Kasumi-1 (cell line): ENCODE measurements at regions not wholly inside any gene's neighbourhood (a gene's known extent, or its start where the extent isn't known, plus 50 kb on each side); places are given as distances from the start of the nearest gene placed in this dataset.

ENCODE experiments used
- DNase-seq, 2 experiments: peaks; one replicate each; lab custom pipeline; 2025; lab: John Stamatoyannopoulos, UW

DNA sequence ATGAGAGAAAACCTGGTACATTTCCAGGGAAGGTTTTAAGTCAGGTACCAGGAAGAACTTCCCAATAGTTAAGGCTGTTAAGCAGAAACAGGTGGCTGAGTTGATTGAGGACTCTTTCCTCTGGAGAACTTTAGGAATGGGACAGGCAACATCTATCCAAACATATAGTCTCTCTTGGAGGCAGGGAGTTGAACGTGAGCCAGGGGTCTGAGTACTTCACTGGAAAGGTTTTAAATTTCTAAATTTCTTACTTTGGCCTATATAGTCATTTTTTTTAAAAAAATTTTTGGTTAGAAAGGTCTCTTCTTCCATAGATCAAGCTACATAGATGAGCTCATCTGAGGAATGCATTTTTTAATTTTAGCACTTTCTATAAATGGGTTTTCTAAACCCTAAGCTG lies 261.4 kb upstream of the TCF4 start:
- no peak for DNase-seq

GRCh38 chr18:55847960-55848359 lies 260.0 kb upstream of the TCF4 start:
- DNase-seq, result no peak

DNA sequence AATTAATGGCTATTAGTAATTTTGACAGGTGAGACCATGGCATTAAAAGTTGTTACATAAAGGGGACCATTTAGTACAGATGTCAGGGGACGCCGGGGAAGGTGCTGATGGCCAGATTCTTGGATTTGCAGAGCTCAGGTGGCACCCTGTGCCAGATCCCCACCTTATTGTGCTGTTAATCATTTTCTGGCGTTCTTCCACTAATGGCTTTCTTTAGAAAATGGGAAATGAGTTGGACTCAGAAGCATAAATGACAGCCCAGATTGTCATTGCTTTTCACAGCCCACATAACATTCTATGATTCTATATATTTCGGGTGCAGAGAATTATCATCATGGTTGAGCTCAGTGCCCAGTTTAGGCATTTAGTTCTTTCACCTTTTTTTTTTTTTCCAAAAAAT lies 257.2 kb upstream of the TCF4 start:
- no peak for DNase-seq

GRCh38 chr18:55844382-55844781 lies 256.4 kb upstream of the TCF4 start:
- DNase-seq, result no peak

- DNase-seq, result no peak
These were observed 253.3 kb upstream of the TCF4 start for GRCh38 chr18:55841314-55841713.

- no peak for DNase-seq
These were observed 252.7 kb upstream of the TCF4 start for GRCh38 chr18:55840601-55841170.

GRCh38 chr18:55839343-55839742 lies 251.4 kb upstream of the TCF4 start:
- no peak for DNase-seq

GRCh38 chr18:55838841-55839240 lies 250.8 kb upstream of the TCF4 start:
- no peak for DNase-seq

GRCh38 chr18:55838319-55838718 lies 250.3 kb upstream of the TCF4 start:
- no peak for DNase-seq

- no peak for DNase-seq
These were observed 245.6 kb upstream of the TCF4 start for GRCh38 chr18:55833543-55833942.

GRCh38 chr18:55830544-55830943 lies 242.6 kb upstream of the TCF4 start:
- peak; percentile 50 to 53 for DNase-seq

DNA sequence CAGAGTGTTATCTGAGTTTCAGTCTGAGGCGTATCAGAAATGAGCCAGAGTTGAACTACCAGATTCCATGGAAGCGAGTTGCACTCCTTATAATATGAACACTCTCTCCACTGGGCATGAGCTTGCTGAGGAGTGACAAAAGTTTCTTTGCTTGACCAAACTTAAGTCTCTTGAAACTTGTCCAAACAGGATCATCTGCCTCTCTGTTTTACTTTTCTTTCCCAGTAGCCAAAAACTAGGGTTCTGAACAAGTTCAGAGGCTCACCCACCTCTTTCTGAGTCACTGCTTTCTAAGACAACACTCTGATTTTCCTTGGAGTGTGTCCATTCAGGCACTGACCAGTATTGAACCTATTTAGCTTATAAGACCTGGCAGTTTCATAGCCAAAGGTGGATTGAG lies 233.2 kb upstream of the TCF4 start:
- no peak for DNase-seq

GRCh38 chr18:55819448-55819847 lies 231.5 kb upstream of the TCF4 start:
- no peak for DNase-seq

DNA sequence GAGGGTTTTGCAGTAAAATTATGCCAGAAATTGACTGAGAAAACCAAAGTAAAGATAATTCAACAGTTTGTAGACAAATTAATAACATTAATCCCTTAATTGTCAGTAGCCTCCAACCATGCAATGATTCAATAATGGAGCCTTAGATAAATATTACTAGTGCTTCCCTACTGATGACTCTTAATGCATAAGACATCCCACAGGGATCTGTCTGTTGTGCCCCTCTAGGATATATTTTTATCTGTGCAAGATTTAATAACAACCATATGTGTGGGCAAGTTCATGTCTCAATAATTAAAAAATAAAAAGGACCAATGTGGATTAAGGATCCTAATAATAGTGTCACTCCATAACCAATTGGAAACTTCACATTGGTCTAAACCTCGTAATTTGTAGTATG lies 230.3 kb upstream of the TCF4 start:
- no peak for DNase-seq

GRCh38 chr18:55811925-55812324 lies 223.9 kb upstream of the TCF4 start:
- DNase-seq, result no peak

GRCh38 chr18:55805666-55806065 lies 217.7 kb upstream of the TCF4 start:
- no peak for DNase-seq

DNA sequence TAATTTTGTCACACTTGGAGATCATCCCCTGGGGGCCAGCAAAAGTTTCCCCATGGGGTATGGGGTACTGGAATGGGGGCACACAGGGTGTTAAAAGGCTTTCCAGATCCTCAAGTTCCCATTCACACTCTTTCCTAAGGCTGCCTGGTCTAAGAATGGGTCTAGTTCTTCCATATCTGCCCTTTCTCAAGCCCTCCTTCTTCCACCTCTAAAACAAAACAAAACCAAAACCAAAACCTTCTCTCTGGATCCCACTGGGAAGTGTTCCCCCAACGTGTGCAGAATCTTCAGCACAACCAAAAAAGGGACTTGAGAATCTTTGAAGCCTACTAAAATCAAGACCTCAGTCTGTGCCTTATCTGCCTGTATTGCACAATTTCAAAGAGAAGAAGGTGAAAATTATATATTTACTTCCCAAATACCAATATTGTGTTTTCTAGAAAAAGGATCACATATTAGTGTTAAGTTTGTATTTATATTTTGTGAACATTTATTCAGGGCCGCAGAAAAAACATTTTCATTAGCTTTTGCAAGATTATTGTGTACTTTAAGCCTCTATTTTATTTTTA lies 207.2 kb upstream of the TCF4 start:
- no peak for DNase-seq

- no peak for DNase-seq
These were observed 206.5 kb upstream of the TCF4 start for GRCh38 chr18:55794288-55795052.

DNA sequence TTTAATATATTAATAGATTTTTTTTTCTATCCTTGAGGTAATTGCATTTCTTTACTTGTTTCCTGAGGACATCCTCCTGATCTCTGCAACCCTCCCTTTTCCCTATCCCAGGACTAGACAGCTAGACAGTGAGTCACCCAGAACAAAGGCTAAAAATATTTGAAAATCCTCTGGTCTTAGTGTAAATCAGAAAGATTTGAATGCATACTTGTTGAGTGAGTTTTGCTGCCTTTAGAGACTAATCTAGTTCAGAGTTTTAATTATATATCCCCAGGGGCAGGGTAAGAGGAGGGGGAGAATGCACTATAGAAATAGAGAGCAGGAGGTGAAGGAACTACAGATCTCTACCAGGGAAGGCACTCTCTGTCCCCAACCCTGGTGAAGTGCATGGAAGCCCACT lies 202.3 kb upstream of the TCF4 start:
- DNase-seq, result no peak

DNA sequence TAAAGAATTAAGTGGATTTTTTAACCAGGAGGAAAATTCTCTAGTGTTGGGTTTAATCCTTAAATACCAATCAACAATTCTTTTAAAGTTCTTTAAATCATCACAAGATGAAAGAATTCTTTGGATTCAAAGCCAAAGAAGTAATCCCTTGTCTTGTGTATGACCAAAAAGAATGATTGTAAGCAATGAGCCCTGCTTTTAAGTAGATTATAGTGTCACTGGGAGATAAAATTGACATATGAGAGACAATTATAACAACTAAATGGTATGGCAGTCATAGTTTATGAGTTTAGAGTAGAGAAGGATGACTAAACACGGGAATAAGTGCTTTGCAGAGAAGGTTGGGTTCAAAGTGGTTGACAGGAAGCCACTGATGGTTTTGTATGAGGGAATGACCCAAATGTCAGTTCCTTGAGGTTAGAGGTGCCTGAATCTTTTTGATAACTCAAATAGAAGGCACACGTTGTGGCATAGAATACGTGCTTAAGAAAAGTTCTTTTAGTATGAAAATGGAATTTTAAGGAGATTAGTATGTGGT lies 199.6 kb upstream of the TCF4 start:
- DNase-seq, result no peak

DNA sequence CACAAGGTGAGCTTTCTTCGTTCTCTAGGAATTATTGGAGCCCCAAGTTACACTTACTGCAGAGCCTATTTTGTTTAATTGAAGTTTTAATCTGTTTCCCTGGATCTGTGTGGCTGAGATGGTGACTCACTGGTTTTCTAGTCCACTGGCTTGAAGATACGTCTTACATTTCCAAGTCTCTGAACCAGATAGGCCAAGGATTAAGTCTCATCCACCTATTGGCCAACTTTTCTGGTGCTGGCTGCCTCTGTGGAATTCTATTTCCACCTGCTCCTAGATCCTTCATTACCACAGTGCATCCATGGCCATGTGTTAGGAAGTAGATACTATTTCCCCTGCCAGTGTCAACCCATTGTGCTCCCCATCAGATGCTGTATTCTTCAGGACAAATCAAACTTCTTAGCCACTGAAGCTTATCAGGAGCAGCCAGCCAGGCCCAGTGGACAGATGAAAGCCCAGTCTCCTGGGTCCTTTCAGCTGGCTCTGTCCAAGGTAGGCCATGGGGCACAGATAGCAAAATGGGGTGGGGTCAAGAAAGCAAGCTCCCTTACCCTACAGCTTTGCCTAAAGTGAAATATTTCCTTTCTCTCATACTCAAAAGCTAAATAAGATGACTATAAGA lies 198.8 kb upstream of the TCF4 start:
- DNase-seq, result no peak

- DNase-seq, result no peak
These were observed 195.9 kb upstream of the TCF4 start for GRCh38 chr18:55783921-55784320.

- DNase-seq, result peak; percentile 3 to 11
These were observed 193.5 kb upstream of the TCF4 start for GRCh38 chr18:55781481-55781957.
